Lower leg skin (tissue), 3 donors: ENCODE measurements at regions not wholly inside any gene's neighbourhood (a gene's known extent, or its start where the extent isn't known, plus 50 kb on each side); places are given as distances from the start of the nearest gene placed in this dataset.

Experiments
- POLR2A ChIP-seq, 2 donors: fragments of 450-650 bp; IDR thresholded peaks; one replicate each; pipeline ENCODE4 v1.6.1; 2016 to 2017; ENCODE audit warnings: antibody characterized with exemption in 2 of 2, mild to moderate bottlenecking in 1 of 2, moderate library complexity in 1 of 2
- TF ChIP-seq, protein P1 (sequence below), 3 donors: fragments of 450-650 bp; IDR thresholded peaks; one replicate each; pipeline ENCODE4 v1.5.1; 2016; ENCODE audit warnings: antibody characterized with exemption in 3 of 3, mild to moderate bottlenecking in 3 of 3, moderate library complexity in 2 of 3

DNA sequence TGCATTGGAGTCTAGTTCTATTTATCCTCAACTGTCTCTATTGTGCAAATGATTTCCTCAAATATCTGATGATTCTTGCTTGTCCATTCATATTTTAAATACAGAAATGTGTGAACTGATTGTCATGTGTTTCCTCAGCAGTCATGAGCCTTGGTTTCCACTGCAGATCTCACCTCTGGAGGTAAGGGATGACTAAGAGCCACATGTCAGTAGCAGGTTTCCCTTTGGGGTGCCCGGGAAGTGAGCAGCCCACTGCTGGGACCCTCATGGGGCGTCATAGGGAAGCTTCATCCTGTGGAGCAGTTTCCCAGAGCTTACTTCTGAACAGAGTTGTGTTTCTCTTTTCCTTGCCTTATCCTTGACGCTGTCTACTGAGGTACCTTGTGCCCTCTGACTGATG lies 149.2 kb upstream of the TOPAZ1 start:
- TF ChIP-seq, protein P1, sequence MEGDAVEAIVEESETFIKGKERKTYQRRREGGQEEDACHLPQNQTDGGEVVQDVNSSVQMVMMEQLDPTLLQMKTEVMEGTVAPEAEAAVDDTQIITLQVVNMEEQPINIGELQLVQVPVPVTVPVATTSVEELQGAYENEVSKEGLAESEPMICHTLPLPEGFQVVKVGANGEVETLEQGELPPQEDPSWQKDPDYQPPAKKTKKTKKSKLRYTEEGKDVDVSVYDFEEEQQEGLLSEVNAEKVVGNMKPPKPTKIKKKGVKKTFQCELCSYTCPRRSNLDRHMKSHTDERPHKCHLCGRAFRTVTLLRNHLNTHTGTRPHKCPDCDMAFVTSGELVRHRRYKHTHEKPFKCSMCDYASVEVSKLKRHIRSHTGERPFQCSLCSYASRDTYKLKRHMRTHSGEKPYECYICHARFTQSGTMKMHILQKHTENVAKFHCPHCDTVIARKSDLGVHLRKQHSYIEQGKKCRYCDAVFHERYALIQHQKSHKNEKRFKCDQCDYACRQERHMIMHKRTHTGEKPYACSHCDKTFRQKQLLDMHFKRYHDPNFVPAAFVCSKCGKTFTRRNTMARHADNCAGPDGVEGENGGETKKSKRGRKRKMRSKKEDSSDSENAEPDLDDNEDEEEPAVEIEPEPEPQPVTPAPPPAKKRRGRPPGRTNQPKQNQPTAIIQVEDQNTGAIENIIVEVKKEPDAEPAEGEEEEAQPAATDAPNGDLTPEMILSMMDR (IDR thresholded peaks at IDR 0.05), result no peak
- TF ChIP-seq POLR2A (IDR thresholded peaks at IDR 0.05), result no peak
